ENCODE measurements at regions not wholly inside any gene's neighbourhood (a gene's known extent, or its start where the extent isn't known, plus 50 kb on each side); places are given as distances from the start of the nearest gene placed in this dataset.

- Mint-ChIP-seq H3K4me1 (ENCODE audit: low read depth, unreplicated experiment) (peaks cover 14% of the 10 kb centered on the region), H3K36me3 (ENCODE audit: insufficient read depth, unreplicated experiment) (no peaks in the 10 kb centered on the region), H3K27me3 (ENCODE audit: insufficient read depth, unreplicated experiment) (no peaks in the 10 kb centered on the region), H3K9me3 (ENCODE audit: unreplicated experiment) (peaks cover 10% of the 10 kb centered on the region), H3K4me3 (ENCODE audit: unreplicated experiment) (peak overlapping the region; percentile 6), H3K27ac (ENCODE audit: unreplicated experiment) (peak overlapping the region; percentile 24)
- peak; percentile 23 to 32 for DNase-seq
- TF ChIP-seq, protein P1, sequence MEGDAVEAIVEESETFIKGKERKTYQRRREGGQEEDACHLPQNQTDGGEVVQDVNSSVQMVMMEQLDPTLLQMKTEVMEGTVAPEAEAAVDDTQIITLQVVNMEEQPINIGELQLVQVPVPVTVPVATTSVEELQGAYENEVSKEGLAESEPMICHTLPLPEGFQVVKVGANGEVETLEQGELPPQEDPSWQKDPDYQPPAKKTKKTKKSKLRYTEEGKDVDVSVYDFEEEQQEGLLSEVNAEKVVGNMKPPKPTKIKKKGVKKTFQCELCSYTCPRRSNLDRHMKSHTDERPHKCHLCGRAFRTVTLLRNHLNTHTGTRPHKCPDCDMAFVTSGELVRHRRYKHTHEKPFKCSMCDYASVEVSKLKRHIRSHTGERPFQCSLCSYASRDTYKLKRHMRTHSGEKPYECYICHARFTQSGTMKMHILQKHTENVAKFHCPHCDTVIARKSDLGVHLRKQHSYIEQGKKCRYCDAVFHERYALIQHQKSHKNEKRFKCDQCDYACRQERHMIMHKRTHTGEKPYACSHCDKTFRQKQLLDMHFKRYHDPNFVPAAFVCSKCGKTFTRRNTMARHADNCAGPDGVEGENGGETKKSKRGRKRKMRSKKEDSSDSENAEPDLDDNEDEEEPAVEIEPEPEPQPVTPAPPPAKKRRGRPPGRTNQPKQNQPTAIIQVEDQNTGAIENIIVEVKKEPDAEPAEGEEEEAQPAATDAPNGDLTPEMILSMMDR (IDR thresholded peaks at IDR 0.05; ENCODE audit: insufficient read depth in 1 of 2, low read depth in 1 of 2, low read length in 1 of 2, severe bottlenecking in 1 of 2, unreplicated experiment in 1 of 2): no peak
- peaks cover 8% of the 10 kb centered on the region; the same call in 1 of the 2 replicates for H3K4me1 ChIP-seq
- ChIA-PET CTCF (interaction anchor here (0.7 to 1.4 kb wide), 2 partner anchors 123 to 193 kb away, joined by 3 read pairs; no protein-coding TSS in a partner anchor), POLR2A (no interaction called here)
- H3K4me3 ChIP-seq (ENCODE audit: low read depth, low read length): no peak overlapping the region
- H3K27me3 ChIP-seq (replicated peaks; ENCODE audit: control insufficient read depth, insufficient read depth, low read length): no peaks in the 10 kb centered on the region
- no TSS peak for BruUV-seq (replicated peaks)
- no peaks in the 10 kb centered on the region for H3K9me3 ChIP-seq
- intact Hi-C loops (cut with micrococcal nuclease; ENCODE audit: unreplicated experiment): no loop called here
- H3K36me3 ChIP-seq (ENCODE audit: control insufficient read depth, insufficient read depth, low read length): no peaks in the 10 kb centered on the region
Measured at GRCh38 chr2:160870729-160871465, 289.3 kb upstream of the TANK start.

- H3K9me3 Mint-ChIP-seq (ENCODE audit: unreplicated experiment): peaks cover 10% of the 10 kb centered on the region
- no peaks in the 10 kb centered on the region for H3K27me3 Mint-ChIP-seq (ENCODE audit: insufficient read depth, unreplicated experiment)
- H3K27ac Mint-ChIP-seq (ENCODE audit: unreplicated experiment): no peak overlapping the region
- TF ChIP-seq, protein P1 (IDR thresholded peaks at IDR 0.05; ENCODE audit: insufficient read depth in 1 of 2, low read depth in 1 of 2, low read length in 1 of 2, severe bottlenecking in 1 of 2, unreplicated experiment in 1 of 2): no peak
- H3K4me1 Mint-ChIP-seq (ENCODE audit: low read depth, unreplicated experiment): peaks cover 14% of the 10 kb centered on the region
- no peaks in the 10 kb centered on the region for H3K27me3 ChIP-seq (replicated peaks; ENCODE audit: control insufficient read depth, insufficient read depth, low read length)
- CTCF ChIA-PET: no interaction called here
- intact Hi-C loops (cut with micrococcal nuclease; ENCODE audit: unreplicated experiment): no loop called here
- no peaks in the 10 kb centered on the region for H3K36me3 Mint-ChIP-seq (ENCODE audit: insufficient read depth, unreplicated experiment)
- H3K4me1 ChIP-seq: peaks cover 8% of the 10 kb centered on the region; the same call in 1 of the 2 replicates
- H3K4me3 ChIP-seq (ENCODE audit: low read depth, low read length): no peak overlapping the region
- no peaks in the 10 kb centered on the region for H3K9me3 ChIP-seq
- BruUV-seq (replicated peaks): no TSS peak
- POLR2A ChIA-PET: no interaction called here
- DNase-seq: no peak
- H3K4me3 Mint-ChIP-seq (ENCODE audit: unreplicated experiment): no peak overlapping the region
- H3K36me3 ChIP-seq (ENCODE audit: control insufficient read depth, insufficient read depth, low read length): no peaks in the 10 kb centered on the region
Measured at GRCh38 chr2:160871953-160872352, 288.3 kb upstream of the TANK start.

GRCh38 chr2:160876029-160876428, 284.2 kb upstream of the TANK start:
- Mint-ChIP-seq H3K27me3 (ENCODE audit: insufficient read depth, unreplicated experiment) (no peaks in the 10 kb centered on the region), H3K36me3 (ENCODE audit: insufficient read depth, unreplicated experiment) (no peaks in the 10 kb centered on the region)

More at GRCh38 chr2:160876029-160876428, 284.2 kb upstream of the TANK start:
- H3K4me1 Mint-ChIP-seq (ENCODE audit: low read depth, unreplicated experiment): peaks cover 5% of the 10 kb centered on the region
- no peaks in the 10 kb centered on the region for H3K27me3 ChIP-seq (replicated peaks; ENCODE audit: control insufficient read depth, insufficient read depth, low read length)
- H3K9me3 ChIP-seq: no peaks in the 10 kb centered on the region
- intact Hi-C loops (cut with micrococcal nuclease; ENCODE audit: unreplicated experiment): no loop called here
- POLR2A ChIA-PET: no interaction called here
- TF ChIP-seq, protein P1 (IDR thresholded peaks at IDR 0.05; ENCODE audit: insufficient read depth in 1 of 2, low read depth in 1 of 2, low read length in 1 of 2, severe bottlenecking in 1 of 2, unreplicated experiment in 1 of 2): no peak
- CTCF ChIA-PET: no interaction called here
- no peak overlapping the region for H3K4me3 ChIP-seq (ENCODE audit: low read depth, low read length)
- no peaks in the 10 kb centered on the region; the same call in 1 of the 2 replicates for H3K4me1 ChIP-seq
- H3K36me3 ChIP-seq (ENCODE audit: control insufficient read depth, insufficient read depth, low read length): no peaks in the 10 kb centered on the region
- no peak overlapping the region for H3K27ac Mint-ChIP-seq (ENCODE audit: unreplicated experiment)
- BruUV-seq (replicated peaks): no TSS peak
- peaks cover 10% of the 10 kb centered on the region for H3K9me3 Mint-ChIP-seq (ENCODE audit: unreplicated experiment)
- DNase-seq: no peak
- H3K4me3 Mint-ChIP-seq (ENCODE audit: unreplicated experiment): no peak overlapping the region
